K562 (cell line): ENCODE measurements at regions not wholly inside any gene's neighbourhood (a gene's known extent, or its start where the extent isn't known, plus 50 kb on each side); places are given as distances from the start of the nearest gene placed in this dataset.
A peak's percentile ranks its signal among the peaks of the same experiment; 100 is the strongest.

ENCODE experiments used
- ATAC-seq: fragments of 200-7000 bp; cut with Tn5 transposase; 3 replicates; pipeline ENCODE4 v1.9.1; 2020; ENCODE audit warnings: moderate library complexity
- BruUV-seq: library from RNA; stranded (reverse); fragments of 400-500 nt; replicated peaks from 2 replicates; lab custom pipeline; 2021; lab: Mats Ljungman, UMichigan
- CTCF ChIA-PET: fragments of 300-600 bp; formaldehyde crosslinking; extraction: SDS; loops from one replicate; lab custom pipeline; 2021; ENCODE audit warnings: low intra/inter-chr PET ratio; lab: Yijun Ruan, JAX
- POLR2A ChIA-PET: fragments of 300-600, 350-650 bp; sonication (Branson Sonifier 250); formaldehyde crosslinking; extraction: SDS; loops from one replicate; lab custom pipeline; 2021; ENCODE audit warnings: antibody characterized with exemption, inconsistent platforms; lab: Yijun Ruan, JAX
- DNase-seq, 4 experiments: peaks; one replicate each; pipeline versions ENCODE4 v3.0.0 to v3.0.0-alpha.2; 2011 to 2018; ENCODE audit warnings: low spot score in 3 of 4, mixed read lengths in 3 of 4; ENCODE audit errors: extremely low read depth in 1 of 4
- FAIRE-seq: peaks from 2 replicates; lab custom pipeline; 2011; peaks lifted over from hg19 to GRCh38; lab: Jason Lieb, UNC
- H2AFZ ChIP-seq: 2 replicates; pipeline ENCODE4 v1.6.0; 2011; ENCODE audit warnings: low read depth, low read length, control low read depth, inconsistent platforms
- H3K27ac ChIP-seq: fragments of 200-600 bp; 3 replicates; pipeline ENCODE4 v1.8.0; 2011; ENCODE audit warnings: low read depth, mild to moderate bottlenecking, control low read depth, inconsistent platforms, low read length, moderate library complexity, mixed read lengths; ENCODE audit errors: extremely low read depth
- H3K27me3 ChIP-seq, 2 experiments: fragments of 300-600 bp in 1 of 2; 2 replicates in 1 of 2; 3 replicates in 1 of 2; pipeline versions ENCODE4 v1.6.0 to v1.8.0; 2011; ENCODE audit warnings: inconsistent platforms in 2 of 2, low read length in 2 of 2, mild to moderate bottlenecking in 1 of 2, mixed read lengths in 1 of 2, moderate library complexity in 1 of 2; ENCODE audit not compliant: control insufficient read depth in 2 of 2, insufficient read depth in 2 of 2
- H3K36me3 ChIP-seq: fragments of 300-600 bp; 3 replicates; pipeline ENCODE4 v1.8.0; 2011; ENCODE audit warnings: mild to moderate bottlenecking, low read length, inconsistent platforms; ENCODE audit not compliant: control insufficient read depth, insufficient read depth
- H3K4me1 ChIP-seq, 2 experiments: fragments of 200-600 bp in 1 of 2; replicated peaks in 1 of 2; 2 replicates in 1 of 2; 3 replicates in 1 of 2; pipeline versions ENCODE4 v1.5.1 to v1.8.0; 2011; ENCODE audit warnings: inconsistent platforms in 2 of 2, low read length in 2 of 2, mild to moderate bottlenecking in 1 of 2, mixed read lengths in 1 of 2, moderate library complexity in 1 of 2; ENCODE audit not compliant: control insufficient read depth in 2 of 2, insufficient read depth in 2 of 2
- H3K4me2 ChIP-seq: 2 replicates; pipeline ENCODE4 v1.6.1; 2011; ENCODE audit warnings: low read length, control low read depth, inconsistent platforms, mixed read lengths; ENCODE audit not compliant: insufficient read depth
- H3K4me3 ChIP-seq: fragments of 200-600 bp; sonication (generic), shearing (Covaris generic); 2 replicates; pipeline ENCODE4 v1.5.1; 2016; ENCODE audit warnings: control low read depth, inconsistent platforms
- H3K79me2 ChIP-seq: fragments of 200-600 bp; 3 replicates; pipeline ENCODE4 v1.8.0; 2011; ENCODE audit warnings: low read length, inconsistent platforms; ENCODE audit not compliant: control insufficient read depth, insufficient read depth
- H3K9ac ChIP-seq, 2 experiments: 2 replicates each; pipeline versions ENCODE4 v1.6.0 to v1.6.1; 2011; ENCODE audit warnings: low read depth in 2 of 2, low read length in 2 of 2, control low read depth in 1 of 2, inconsistent platforms in 1 of 2, mild to moderate bottlenecking in 1 of 2, mixed read lengths in 1 of 2; ENCODE audit not compliant: insufficient read depth in 1 of 2
- H3K9me1 ChIP-seq: one replicate; pipeline ENCODE4 v1.6.0; 2011; ENCODE audit warnings: inconsistent platforms, mild to moderate bottlenecking, low read length, moderate library complexity; ENCODE audit not compliant: control insufficient read depth, insufficient read depth
- H3K9me3 ChIP-seq: replicated peaks from 2 replicates; pipeline ENCODE4 v1.5.1; 2011; ENCODE audit warnings: low read depth, low read length, inconsistent platforms; ENCODE audit not compliant: control insufficient read depth, insufficient read depth
- H4K20me1 ChIP-seq: replicated peaks from 2 replicates; pipeline ENCODE4 v1.6.1; 2011; ENCODE audit warnings: low read length, inconsistent platforms, mixed read lengths; ENCODE audit not compliant: control insufficient read depth, insufficient read depth
- CBX1 ChIP-seq: sonication (generic); IDR thresholded peaks from 2 replicates; pipeline ENCODE4 v1.6.1; 2016; ENCODE audit warnings: antibody characterized with exemption, low read depth, mild to moderate bottlenecking
- U2AF2 ChIP-seq: fragments of 200-400 bp; formaldehyde crosslinking; optimal IDR thresholded peaks from 2 replicates; pipeline ENCODE3; 2017; ENCODE audit warnings: low read depth, mild to moderate bottlenecking, low read length
- ZNF395 ChIP-seq: fragments of 200-800 bp; sonication (Bioruptor generic); IDR thresholded peaks from 2 replicates; pipeline ENCODE4 v1.6.1; 2017; ENCODE audit warnings: missing genetic modification characterization, missing compliant biosample characterization
- ZNF431 ChIP-seq: sonication (generic); formaldehyde crosslinking; IDR thresholded peaks from 2 replicates; pipeline ENCODE4 v1.8.0; 2022; ENCODE audit warnings: mild to moderate bottlenecking, missing genetic modification reagents
- ZNF695 ChIP-seq: fragments of 450-650 bp; formaldehyde crosslinking; IDR thresholded peaks from 2 replicates; pipeline ENCODE4 v1.4.0; 2020; ENCODE audit warnings: mild to moderate bottlenecking, moderate library complexity
- WGBS: fragments of 100-300 bp; shearing (Covaris generic); methylation state at CpG from one replicate; pipeline ENCODE4 v1.1.6; 2016; ENCODE audit warnings: low coverage, mixed read lengths; ENCODE audit not compliant: insufficient coverage; ENCODE audit errors: missing lambda C conversion rate; 5-methylcytosine and 5-hydroxymethylcytosine counted together
- in situ Hi-C: fragments of 300-500 bp; cut with MboI; formaldehyde crosslinking; loops from 4 replicates; pipeline ENCODE4 v1.15.0; 2018; ENCODE audit warnings: inconsistent platforms, mixed read lengths
- intact Hi-C: fragments of 100-400 bp; cut with micrococcal nuclease; formaldehyde crosslinking; loops from 2 replicates; pipeline ENCODE4 v1.14.2; 2022

- no peak overlapping the region for H3K4me3 ChIP-seq
- peak; percentile 38 for ATAC-seq
- no peaks in the 10 kb centered on the region for H3K9me1 ChIP-seq
- no TSS peak for BruUV-seq
- in situ Hi-C loops: no loop called here
- 52% methylated on average over 11 of the region's 11 CpGs for WGBS
- H3K27ac ChIP-seq: peak overlapping the region; percentile 34; the same call in 1 of the 3 replicates
- TF ChIP-seq ZNF431 (CRISPR knock-in tag): peak; percentile 91
- TF ChIP-seq CBX1: 0 out of 2 replicates have a peak, but pooled peaks have one; percentile 24
- no peak for TF ChIP-seq ZNF395
- no peak for TF ChIP-seq ZNF695 (CRISPR knock-in tag)
- no peak for TF ChIP-seq U2AF2
- H3K9ac ChIP-seq: no peak overlapping the region
- ChIA-PET POLR2A (no interaction called here), CTCF (interaction anchor here (0.5 kb wide), 1 partner anchor 146 kb away, joined by 4 read pairs; no protein-coding TSS in a partner anchor)
- H3K4me1 ChIP-seq: peaks cover 0 to 7% of the 10 kb centered on the region in 2 experiments; a peak in 2 of 5 replicates
- no peaks in the 10 kb centered on the region for H3K9me3 ChIP-seq
- no peaks in the 10 kb centered on the region for H4K20me1 ChIP-seq
- H3K4me2 ChIP-seq: no peak overlapping the region
- no peak for DNase-seq
- no peaks in the 10 kb centered on the region for H3K36me3 ChIP-seq
- intact Hi-C loops: no loop called here
- FAIRE-seq: no peak
- no peaks in the 10 kb centered on the region for H3K79me2 ChIP-seq
- peak overlapping the region; percentile 86 for H2AFZ ChIP-seq
- no peaks in the 10 kb centered on the region for H3K27me3 ChIP-seq
These were observed 124.9 kb upstream of the MED13L start for GRCh38 chr12:116402163-116402939.
